Keratinocyte (primary cell): ENCODE measurements at regions not wholly inside any gene's neighbourhood (a gene's known extent, or its start where the extent isn't known, plus 50 kb on each side); places are given as distances from the start of the nearest gene placed in this dataset.

Experiments
- EZH2 ChIP-seq: IDR thresholded peaks from one replicate; pipeline ENCODE4 v1.6.1; 2012; ENCODE audit warnings: inconsistent platforms, mild to moderate bottlenecking, low read length, moderate library complexity
- TF ChIP-seq, protein P1 (sequence below), 3 experiments: IDR thresholded peaks in 1 of 3; conservative IDR thresholded peaks in 1 of 3; optimal IDR thresholded peaks in 1 of 3; 2 replicates in 2 of 3; 3 replicates in 1 of 3; pipeline versions ENCODE3 to v1.5.1; 2011; ENCODE audit warnings: low read length in 3 of 3, mild to moderate bottlenecking in 3 of 3, moderate library complexity in 2 of 3, control low read depth in 1 of 3, inconsistent platforms in 1 of 3; ENCODE audit not compliant: insufficient read depth in 2 of 3; ENCODE audit errors: extremely low read depth in 1 of 3

DNA sequence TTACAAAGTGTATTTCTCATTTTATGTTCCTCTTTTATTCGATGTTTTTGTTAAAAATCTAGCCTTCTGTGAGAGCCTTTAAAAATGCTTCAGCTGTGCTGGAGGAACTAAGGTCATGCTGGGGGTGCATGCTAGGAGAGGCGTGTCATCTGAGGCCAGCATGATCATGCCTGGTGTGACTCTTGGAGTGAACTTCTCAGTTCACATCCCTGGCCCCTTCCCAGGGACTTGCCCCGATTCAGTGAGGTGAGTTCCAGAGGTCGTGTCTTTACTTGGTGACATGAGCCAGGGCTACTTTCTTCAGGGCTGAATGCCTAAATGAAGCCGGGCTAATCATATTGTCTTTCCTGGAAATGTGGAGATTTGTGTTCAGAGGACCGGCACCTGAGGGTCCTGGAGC, 264.9 kb downstream of the MREG start:
- TF ChIP-seq, protein P1, sequence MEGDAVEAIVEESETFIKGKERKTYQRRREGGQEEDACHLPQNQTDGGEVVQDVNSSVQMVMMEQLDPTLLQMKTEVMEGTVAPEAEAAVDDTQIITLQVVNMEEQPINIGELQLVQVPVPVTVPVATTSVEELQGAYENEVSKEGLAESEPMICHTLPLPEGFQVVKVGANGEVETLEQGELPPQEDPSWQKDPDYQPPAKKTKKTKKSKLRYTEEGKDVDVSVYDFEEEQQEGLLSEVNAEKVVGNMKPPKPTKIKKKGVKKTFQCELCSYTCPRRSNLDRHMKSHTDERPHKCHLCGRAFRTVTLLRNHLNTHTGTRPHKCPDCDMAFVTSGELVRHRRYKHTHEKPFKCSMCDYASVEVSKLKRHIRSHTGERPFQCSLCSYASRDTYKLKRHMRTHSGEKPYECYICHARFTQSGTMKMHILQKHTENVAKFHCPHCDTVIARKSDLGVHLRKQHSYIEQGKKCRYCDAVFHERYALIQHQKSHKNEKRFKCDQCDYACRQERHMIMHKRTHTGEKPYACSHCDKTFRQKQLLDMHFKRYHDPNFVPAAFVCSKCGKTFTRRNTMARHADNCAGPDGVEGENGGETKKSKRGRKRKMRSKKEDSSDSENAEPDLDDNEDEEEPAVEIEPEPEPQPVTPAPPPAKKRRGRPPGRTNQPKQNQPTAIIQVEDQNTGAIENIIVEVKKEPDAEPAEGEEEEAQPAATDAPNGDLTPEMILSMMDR (optimal IDR thresholded peaks at IDR 0.05 in 1 of 3, IDR thresholded peaks at IDR 0.05 in 1 of 3, conservative IDR thresholded peaks at IDR 0.05 in 1 of 3; ENCODE audit: extremely low read depth in 1 of 3, insufficient read depth in 2 of 3, low read length in 3 of 3): no peak
- TF ChIP-seq EZH2: no peak
